Muscle layer of colon (tissue), 2 donors: ENCODE measurements at regions not wholly inside any gene's neighbourhood (a gene's known extent, or its start where the extent isn't known, plus 50 kb on each side); places are given as distances from the start of the nearest gene placed in this dataset.
"Not testable (repeated sequence)": the region's sequence is repeated elsewhere in the genome, so short reads cannot be mapped to it uniquely, and the experiment has no call there.

Experiments
- H3K27ac ChIP-seq: one replicate; pipeline ENCODE4 v1.7.0; 2013; ENCODE audit warnings: low read depth, mild to moderate bottlenecking, low read length, moderate library complexity
- H3K27me3 ChIP-seq, 2 donors: one replicate each; pipeline ENCODE4 v1.7.0; 2013; ENCODE audit warnings: low read length in 2 of 2, mild to moderate bottlenecking in 2 of 2; ENCODE audit not compliant: insufficient read depth in 2 of 2, control insufficient read depth in 1 of 2
- H3K36me3 ChIP-seq: one replicate; pipeline ENCODE4 v1.7.0; 2013; ENCODE audit warnings: mild to moderate bottlenecking, low read length; ENCODE audit not compliant: insufficient read depth
- H3K4me1 ChIP-seq: one replicate; pipeline ENCODE4 v1.7.0; 2013; ENCODE audit warnings: mild to moderate bottlenecking, low read length; ENCODE audit not compliant: insufficient read depth
- H3K4me3 ChIP-seq, 2 donors: one replicate each; pipeline ENCODE4 v1.7.0; 2013; ENCODE audit warnings: low read length in 2 of 2, low read depth in 1 of 2, mild to moderate bottlenecking in 1 of 2, moderate library complexity in 1 of 2
- H3K9ac ChIP-seq: one replicate; pipeline ENCODE4 v1.7.0; 2013; ENCODE audit warnings: low read length
- H3K9me3 ChIP-seq: one replicate; pipeline ENCODE4 v1.7.0; 2013; ENCODE audit warnings: mild to moderate bottlenecking, low read length
- donor health status: abdominal sarcoma.
- donor health status: Adenocarcinoma of cecum.

- H3K27ac ChIP-seq, H3K4me3 ChIP-seq, H3K36me3 ChIP-seq, H3K9me3 ChIP-seq, H3K9ac ChIP-seq, H3K4me1 ChIP-seq, H3K27me3 ChIP-seq: not testable (repeated sequence)
Measured at GRCh38 chr4:3904264-3904955, 138.2 kb downstream of the ADRA2C start.

DNA sequence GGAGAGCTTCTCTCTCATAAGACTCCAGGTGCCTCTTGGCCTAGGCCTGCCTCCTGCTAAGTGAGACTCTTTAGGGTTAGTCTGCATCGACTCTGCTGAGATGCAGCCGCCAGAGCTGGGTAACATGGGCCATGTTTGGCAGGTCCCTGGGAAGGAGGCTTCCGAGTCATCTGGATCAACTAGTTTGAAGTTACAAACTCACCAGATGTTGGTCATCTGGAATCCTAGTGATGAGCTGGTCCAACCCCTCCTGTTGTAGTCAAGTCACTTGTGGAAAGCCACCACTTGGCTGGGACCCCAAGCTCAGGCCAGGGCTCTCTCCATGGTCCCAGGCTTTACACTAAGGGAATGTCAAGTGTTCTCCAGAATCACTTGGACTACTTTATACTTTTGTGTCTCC, 143.4 kb downstream of the ADRA2C start:
- H3K27ac ChIP-seq, H3K9ac ChIP-seq, H3K4me1 ChIP-seq, H3K9me3 ChIP-seq, H3K36me3 ChIP-seq, H3K4me3 ChIP-seq, H3K27me3 ChIP-seq: not testable (repeated sequence)

GRCh38 chr4:3910161-3910950, 144.2 kb downstream of the ADRA2C start:
- not testable (repeated sequence) for H3K9me3 ChIP-seq, H3K4me1 ChIP-seq, H3K27me3 ChIP-seq, H3K27ac ChIP-seq, H3K36me3 ChIP-seq, H3K9ac ChIP-seq, H3K4me3 ChIP-seq

DNA sequence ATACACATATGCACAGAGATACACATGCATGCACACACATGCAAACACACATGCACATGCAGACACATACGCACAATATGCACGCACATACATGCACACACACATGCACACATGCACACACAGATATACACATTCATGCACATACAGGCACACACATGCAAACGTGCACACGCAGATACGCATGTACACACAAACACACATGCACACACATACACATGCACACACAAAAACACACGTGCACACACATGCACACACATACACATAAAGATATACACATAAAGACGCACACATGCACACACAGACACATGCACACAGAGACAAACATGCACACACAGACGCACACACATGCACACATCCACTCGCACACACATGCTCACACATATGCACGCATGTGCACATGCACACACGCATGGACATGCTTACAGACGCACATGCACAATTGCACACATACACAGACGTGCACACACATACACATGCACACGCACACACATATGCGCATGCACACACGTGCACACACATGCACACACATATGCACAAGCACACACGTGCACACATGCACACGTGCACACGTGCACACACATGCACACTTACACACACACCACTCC, 145.2 kb downstream of the ADRA2C start:
- Histone ChIP-seq H3K27me3 (no peaks in the 10 kb centered on the region), H3K4me1 (no peaks in the 10 kb centered on the region), H3K9me3 (no peaks in the 10 kb centered on the region)

DNA sequence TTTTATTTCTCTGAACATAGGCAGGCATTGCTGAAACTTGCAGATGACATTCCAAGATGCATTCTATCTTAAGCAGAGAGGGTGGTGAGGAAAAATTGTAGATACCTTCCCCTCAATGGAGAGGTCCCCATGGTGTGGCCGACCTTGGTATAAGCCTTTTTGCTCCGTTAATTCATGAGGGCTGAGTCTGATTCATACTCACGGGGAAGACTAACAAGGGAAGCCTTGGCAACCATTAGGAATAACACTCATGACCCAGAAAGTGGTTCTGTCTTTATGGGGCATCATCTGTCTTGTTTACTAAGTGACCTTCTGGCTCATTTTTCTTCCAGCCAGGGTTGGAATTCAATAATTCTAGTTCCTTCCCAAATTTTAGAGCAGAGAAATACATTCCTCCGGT, 148.3 kb downstream of the ADRA2C start:
- not testable (repeated sequence) for H3K27me3 ChIP-seq, H3K9ac ChIP-seq, H3K9me3 ChIP-seq, H3K4me1 ChIP-seq, H3K4me3 ChIP-seq, H3K27ac ChIP-seq, H3K36me3 ChIP-seq

More for the DNA sequence above, 145.2 kb downstream of the ADRA2C start:
- Histone ChIP-seq H3K9ac (no peak overlapping the region), H3K4me3 (no peak overlapping the region), H3K36me3 (no peaks in the 10 kb centered on the region), H3K27ac (no peak overlapping the region)

- H3K9ac ChIP-seq, H3K27me3 ChIP-seq, H3K9me3 ChIP-seq, H3K4me3 ChIP-seq, H3K27ac ChIP-seq, H3K4me1 ChIP-seq, H3K36me3 ChIP-seq: not testable (repeated sequence)
Measured at GRCh38 chr4:3919509-3919908, 153.3 kb downstream of the ADRA2C start.

DNA sequence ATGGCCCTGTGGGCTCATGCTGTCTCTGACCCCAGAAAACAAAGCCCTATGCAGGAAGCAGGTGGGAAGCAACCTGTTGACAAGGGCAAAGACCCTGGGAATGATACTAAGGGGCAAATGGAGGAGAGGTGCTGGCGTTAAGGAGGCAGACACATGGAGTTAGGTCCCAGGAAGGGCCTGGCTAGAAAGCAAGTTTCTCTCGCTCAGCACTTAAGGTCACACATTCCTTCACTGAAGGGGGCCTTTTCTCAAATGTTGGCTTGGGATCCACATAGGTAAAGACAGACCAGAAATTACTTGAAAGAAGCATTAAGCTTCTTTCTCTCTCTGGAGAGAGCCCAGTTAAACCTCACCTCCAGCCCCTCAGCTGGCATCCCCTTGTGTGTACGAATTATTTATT, 155.7 kb downstream of the ADRA2C start:
- not testable (repeated sequence) for H3K36me3 ChIP-seq, H3K9me3 ChIP-seq, H3K27ac ChIP-seq, H3K9ac ChIP-seq, H3K4me3 ChIP-seq, H3K4me1 ChIP-seq, H3K27me3 ChIP-seq

- not testable (repeated sequence) for H3K27me3 ChIP-seq
Measured at GRCh38 chr4:3925841-3926240, 159.7 kb downstream of the ADRA2C start.

DNA sequence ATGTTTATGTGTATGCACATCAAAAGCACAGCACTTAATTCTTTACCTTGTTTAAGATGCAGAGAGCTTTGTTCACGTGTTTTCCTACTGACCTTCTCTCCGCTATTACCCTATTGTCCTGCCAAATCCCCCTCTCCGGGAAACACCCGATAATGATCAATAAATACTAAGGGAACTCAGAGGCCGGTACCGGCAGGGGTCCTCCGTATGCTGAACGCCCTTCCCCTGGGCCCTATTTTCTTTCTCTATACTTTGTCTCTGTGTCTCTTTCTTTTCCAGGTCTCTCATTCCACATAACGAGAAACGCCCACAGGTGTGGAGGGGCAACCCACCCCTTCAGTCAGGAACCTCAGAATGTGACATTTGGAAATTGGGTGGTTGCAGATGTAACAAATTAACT, 160.1 kb downstream of the ADRA2C start:
- H3K4me1 ChIP-seq, H3K4me3 ChIP-seq, H3K27ac ChIP-seq, H3K9ac ChIP-seq, H3K27me3 ChIP-seq, H3K9me3 ChIP-seq, H3K36me3 ChIP-seq: not testable (repeated sequence)

More at GRCh38 chr4:3925841-3926240, 159.7 kb downstream of the ADRA2C start:
- H3K4me3 ChIP-seq, H3K4me1 ChIP-seq, H3K9ac ChIP-seq, H3K9me3 ChIP-seq, H3K27ac ChIP-seq, H3K36me3 ChIP-seq: not testable (repeated sequence)

DNA sequence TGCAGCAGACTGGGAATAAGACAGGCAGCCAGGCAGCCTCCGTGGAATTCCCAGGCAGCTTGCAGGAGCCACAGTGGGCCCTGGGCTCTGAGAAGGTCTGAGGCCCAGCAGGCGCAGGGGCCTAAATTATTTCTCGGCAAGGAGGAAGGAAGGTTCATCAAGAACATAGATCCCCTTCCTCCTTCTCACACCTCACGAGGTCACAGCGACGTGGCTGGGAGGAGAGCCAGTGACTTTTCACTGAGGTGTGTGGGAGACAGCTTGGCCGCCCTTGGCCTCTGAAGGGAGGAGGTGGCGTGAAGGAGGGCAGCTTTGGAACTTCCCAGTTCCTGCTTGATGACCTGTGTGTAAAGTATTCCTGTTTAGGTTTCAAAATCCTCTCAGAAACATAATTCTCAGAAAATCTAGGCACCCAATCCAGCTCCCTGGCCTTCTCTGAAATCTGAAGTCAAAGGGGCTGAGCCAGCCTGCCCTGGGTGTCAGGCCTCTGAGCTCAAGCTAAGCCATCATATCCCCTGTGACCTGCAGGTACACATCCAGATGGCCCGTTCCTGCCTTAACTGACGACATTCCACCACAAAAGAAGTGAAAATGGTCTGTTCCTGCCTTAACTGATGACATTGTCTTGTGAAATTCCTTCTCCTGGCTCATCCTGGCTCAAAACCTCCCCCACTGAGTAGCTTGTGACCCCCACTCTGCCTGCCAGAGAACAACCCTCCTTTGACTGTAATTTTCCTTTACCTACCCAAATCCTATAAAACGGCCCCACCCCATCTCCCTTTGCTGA, 161.0 kb downstream of the ADRA2C start:
- not testable (repeated sequence) for H3K4me3 ChIP-seq, H3K27me3 ChIP-seq, H3K4me1 ChIP-seq, H3K9me3 ChIP-seq, H3K27ac ChIP-seq, H3K36me3 ChIP-seq, H3K9ac ChIP-seq

DNA sequence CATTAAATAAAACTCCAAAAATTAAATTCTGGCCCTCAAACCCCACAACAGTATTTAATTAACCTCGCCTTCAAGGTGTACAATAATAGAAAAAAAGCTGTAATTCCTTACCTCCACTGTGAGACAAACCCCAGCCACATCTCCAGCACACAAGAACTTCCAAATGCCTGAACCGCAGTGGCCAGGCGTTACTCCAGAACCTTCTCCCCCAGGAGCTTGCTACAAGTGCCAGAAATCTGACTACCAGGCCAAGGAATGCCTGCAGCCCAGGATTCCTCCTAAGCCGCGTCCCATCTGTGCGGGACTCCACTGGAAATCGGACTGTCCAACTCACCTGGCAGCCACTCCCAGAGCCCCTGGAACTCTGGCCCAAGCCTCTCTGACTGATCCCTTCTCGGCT, 163.2 kb downstream of the ADRA2C start:
- H3K9me3 ChIP-seq, H3K4me3 ChIP-seq, H3K9ac ChIP-seq, H3K4me1 ChIP-seq, H3K36me3 ChIP-seq, H3K27me3 ChIP-seq, H3K27ac ChIP-seq: not testable (repeated sequence)
